Activated CD8-positive, alpha-beta memory T cell treated with anti-CD3 and anti-CD28 coated beads, Interleukin-2, amount 10 ng/mL, durations not matched to agents 7 days and 5 days (primary cell): ENCODE measurements at regions not wholly inside any gene's neighbourhood (a gene's known extent, or its start where the extent isn't known, plus 50 kb on each side); places are given as distances from the start of the nearest gene placed in this dataset.

ENCODE experiments used
- ATAC-seq: fragments of 150-1000 bp; cut with Tn5 transposase; one replicate; pipeline ENCODE4 v1.10.0; 2021; ENCODE audit warnings: moderate library complexity
- CTCF ChIA-PET: fragments of 350-600 bp; sonication (Branson Sonifier 250); formaldehyde crosslinking; loops from one replicate; lab custom pipeline; 2021; ENCODE audit warnings: antibody characterized with exemption; lab: Charles Lee
- DNase-seq: peaks from one replicate; pipeline ENCODE4 v3.0.0-alpha.2; 2020
- H3K27ac Mint-ChIP-seq: one replicate; pipeline ENCODE4 v1.8.0; 2021; ENCODE audit warnings: mild to moderate bottlenecking, mixed read lengths
- H3K27me3 Mint-ChIP-seq: one replicate; pipeline ENCODE4 v1.8.0; 2021; ENCODE audit warnings: mixed read lengths
- H3K36me3 Mint-ChIP-seq: one replicate; pipeline ENCODE4 v1.8.0; 2021; ENCODE audit warnings: mild to moderate bottlenecking, mixed read lengths
- H3K4me1 Mint-ChIP-seq: one replicate; pipeline ENCODE4 v1.8.0; 2021; ENCODE audit warnings: mixed read lengths
- H3K4me3 Mint-ChIP-seq: one replicate; pipeline ENCODE4 v1.8.0; 2021; ENCODE audit warnings: mild to moderate bottlenecking, moderate library complexity, mixed read lengths
- H3K9me3 Mint-ChIP-seq: one replicate; pipeline ENCODE4 v1.8.0; 2022; ENCODE audit warnings: low read depth, mixed read lengths

DNA sequence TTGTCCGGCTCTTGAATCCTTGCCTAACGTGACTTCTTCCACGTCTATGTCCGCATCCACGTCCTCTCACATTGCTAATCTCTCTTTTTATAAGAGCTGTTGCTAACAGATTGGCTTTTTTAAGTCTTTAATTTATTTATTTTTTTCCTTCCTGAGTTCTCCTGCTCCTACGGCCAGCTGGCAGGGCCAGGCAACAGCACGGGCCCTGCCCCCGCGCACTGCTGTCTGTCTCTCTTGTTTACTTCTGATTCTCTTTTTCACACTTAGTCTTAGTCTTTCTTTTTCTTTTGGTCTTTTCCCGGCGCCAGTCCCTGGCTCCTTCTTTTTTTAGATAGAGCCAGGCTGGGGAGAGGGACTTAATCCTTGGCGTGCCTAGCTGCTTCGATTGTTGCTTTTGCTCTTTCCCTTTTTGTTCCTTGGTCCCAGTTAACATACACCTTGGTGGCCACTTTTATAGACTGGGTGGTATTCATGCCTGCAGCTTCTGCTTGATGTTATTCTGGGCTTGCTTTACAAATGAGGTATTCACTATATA lies 53.2 kb upstream of the RBMX start:
- Mint-ChIP-seq H3K4me1 (peaks cover 22% of the 10 kb centered on the region), H3K9me3 (no peaks in the 10 kb centered on the region), H3K36me3 (peaks cover 4% of the 10 kb centered on the region), H3K27me3 (no peaks in the 10 kb centered on the region), H3K27ac (no peak overlapping the region), H3K4me3 (no peak overlapping the region)
- no peak for ATAC-seq
- DNase-seq: no peak
- CTCF ChIA-PET: interaction anchor here (0.8 kb wide), 1 partner anchor 8 kb away, joined by 4 read pairs; no protein-coding TSS in a partner anchor

GRCh38 chrX:136931661-136932060 lies 51.1 kb upstream of the RBMX start:
- DNase-seq (no peak), ATAC-seq (no peak)
- H3K36me3 Mint-ChIP-seq: peaks cover 4% of the 10 kb centered on the region
- no peaks in the 10 kb centered on the region for H3K9me3 Mint-ChIP-seq
- H3K4me1 Mint-ChIP-seq: peaks cover 21% of the 10 kb centered on the region
- CTCF ChIA-PET: no interaction called here
- H3K27me3 Mint-ChIP-seq: no peaks in the 10 kb centered on the region
- no peak overlapping the region for H3K4me3 Mint-ChIP-seq
- H3K27ac Mint-ChIP-seq: no peak overlapping the region
